Lung microvascular endothelial cell (primary cell): ENCODE measurements at regions not wholly inside any gene's neighbourhood (a gene's known extent, or its start where the extent isn't known, plus 50 kb on each side); places are given as distances from the start of the nearest gene placed in this dataset.

Experiments used
- DNase-seq, 2 donors: peaks; one replicate each; pipeline versions ENCODE4 v3.0.0 to v3.0.0-alpha.2; 2010; ENCODE audit warnings: low read depth in 2 of 2

DNA sequence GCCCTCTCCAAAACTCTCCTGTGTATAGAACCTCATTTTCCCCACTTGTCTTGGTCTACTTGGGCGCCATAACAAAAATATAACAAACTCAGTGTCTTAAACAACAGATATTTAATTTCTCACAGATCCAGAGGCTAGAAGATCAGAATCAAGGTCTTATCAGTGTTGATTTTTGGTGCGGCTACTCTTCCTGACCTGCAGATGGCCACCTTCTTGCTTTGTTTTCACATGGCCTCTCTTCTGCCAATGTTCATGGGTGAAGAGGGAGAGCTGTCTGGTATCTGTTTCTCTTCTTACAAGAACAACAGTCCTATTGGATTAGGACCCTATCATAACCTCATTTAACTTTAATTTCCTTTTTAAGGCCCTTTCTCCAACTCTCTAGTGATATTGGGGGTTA, 177.3 kb downstream of the PABPC4L start:
- no peak for DNase-seq

DNA sequence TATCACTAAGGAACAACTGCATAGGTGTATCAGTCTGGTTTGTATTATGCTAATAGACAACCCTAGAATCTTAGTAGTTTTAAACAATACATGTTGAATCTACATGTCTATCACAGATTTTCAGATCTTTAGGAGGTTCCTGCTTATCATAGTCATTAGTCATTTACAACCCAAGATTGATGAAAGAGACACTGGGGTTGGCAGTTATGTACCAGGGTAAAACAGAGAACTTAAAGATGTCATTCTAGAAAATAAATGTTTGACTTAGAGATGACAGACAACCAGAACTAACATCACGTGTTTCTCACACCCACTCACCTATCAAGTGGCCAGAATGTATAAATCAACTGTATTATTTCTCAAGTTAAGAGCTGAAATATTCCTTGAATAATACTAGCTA, 181.9 kb downstream of the PABPC4L start:
- no peak for DNase-seq

DNA sequence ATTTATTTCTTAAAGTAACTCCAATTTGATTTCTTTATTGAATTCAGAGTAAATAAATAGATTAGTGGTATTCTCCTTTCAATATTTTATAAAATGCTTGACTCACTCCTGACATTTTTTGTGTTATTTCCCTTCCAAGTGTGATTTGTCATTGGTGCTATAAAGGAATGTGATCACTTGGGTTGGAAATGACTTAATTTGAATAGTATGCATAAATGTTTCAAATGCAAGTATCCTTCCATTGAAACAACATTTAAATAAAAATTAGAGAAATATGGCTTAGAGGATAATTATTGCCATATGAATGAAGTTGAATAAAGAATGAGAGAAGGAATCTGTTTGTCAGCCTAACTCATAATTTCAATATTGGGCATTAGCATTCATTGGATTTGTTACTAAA, 182.7 kb downstream of the PABPC4L start:
- no peak for DNase-seq

DNA sequence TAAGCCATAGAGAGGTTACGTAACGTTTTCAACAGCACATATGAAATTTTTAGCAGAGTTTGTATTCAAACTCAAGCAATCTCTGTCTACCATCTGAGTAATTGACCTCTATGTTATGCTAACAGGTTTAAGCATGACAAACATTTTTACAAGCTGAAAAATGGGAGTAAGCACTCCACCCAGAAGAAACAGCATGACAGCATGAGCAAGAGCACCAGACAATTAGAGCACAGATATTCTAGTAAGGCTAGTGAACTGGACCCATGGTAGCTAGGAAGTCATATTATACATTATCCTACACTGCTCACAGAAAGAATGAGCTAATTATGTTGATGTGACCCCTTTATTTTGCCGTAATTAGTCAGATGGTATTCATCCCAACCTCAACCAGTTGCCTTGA, 200.5 kb downstream of the PABPC4L start:
- DNase-seq, result no peak

DNA sequence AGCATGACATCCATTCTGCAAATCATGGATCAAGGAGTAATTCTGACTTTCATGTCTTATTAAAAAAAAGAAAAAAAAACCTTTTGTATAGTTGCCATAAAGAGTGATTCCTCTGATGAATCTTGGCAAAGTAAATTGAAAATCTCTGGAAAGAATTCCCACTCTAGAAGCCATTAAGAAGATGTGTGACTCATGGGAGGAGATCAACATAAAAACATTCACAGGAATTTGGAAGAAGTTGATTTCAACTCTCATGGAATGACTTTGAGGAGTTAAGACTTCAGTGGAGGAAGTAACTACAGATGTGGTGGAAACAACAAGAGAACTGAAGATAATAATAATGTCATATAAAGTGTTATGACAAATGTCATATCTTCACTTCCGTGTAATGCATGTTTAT, 204.2 kb downstream of the PABPC4L start:
- no peak for DNase-seq

DNA sequence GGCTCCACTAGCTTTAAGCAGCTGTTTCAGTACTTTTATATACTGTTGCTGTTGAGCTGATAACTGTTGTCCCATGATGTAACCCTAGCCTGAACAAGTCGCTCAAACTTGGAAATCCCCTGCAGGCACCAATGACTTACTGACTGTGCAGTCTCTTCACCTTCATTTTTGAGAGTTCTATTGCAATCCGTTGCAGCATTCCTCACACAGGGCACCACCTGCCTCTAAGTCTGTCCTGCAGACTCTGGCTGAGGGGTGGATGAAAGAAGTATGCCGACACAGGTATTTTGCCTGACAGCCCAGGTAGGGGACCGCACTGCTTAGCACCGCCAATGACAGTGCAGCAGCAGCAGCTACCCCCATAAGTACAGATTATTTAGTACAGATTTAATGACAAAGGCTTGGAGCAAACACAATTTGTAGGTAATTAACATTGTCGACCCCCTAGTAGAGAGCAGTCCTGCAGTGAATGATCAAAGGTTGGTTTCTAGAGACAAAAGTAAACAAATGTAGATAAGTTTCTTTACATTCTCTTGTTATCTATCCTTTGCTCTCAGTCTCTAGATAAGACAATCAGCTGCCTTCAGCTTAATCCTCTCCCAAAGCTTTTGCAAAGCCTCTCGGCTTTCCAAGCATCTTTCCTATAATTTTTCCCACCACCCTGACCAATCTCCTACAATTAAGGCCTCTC, 205.0 kb downstream of the PABPC4L start:
- no peak for DNase-seq

DNA sequence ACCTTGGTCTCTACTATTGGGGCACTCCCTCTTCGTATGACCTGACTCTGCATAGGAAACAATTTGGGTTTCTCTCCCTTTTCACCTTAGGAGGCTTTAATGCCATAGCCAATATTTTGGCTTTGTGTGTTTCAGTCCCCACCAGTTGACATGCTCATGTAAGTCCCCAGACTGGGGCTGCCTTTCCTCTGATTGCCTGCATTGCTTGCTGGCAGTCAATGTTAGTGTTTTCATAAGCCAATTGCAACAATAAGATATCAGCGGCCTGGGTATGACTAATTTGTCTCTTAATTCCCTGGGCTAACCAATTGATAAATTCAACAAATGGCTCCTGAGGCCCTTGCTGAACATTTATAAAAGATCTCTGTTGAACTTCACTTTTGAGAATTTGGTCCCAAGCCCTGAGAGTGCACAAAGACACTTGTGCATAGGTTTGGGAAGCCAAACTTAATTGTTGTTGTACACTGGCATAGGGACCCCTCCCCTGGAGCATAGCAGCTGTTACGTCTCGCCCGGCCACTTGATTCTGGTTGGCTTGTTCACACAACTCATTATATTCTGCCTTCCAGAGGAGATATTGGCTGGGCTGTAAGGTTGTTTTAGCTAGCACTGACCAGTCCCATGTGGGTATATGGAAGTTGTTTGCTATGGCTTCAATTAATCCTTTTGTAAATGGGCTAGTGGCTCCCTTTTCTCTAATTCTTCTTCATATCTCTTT, 206.2 kb downstream of the PABPC4L start:
- no peak for DNase-seq

DNA sequence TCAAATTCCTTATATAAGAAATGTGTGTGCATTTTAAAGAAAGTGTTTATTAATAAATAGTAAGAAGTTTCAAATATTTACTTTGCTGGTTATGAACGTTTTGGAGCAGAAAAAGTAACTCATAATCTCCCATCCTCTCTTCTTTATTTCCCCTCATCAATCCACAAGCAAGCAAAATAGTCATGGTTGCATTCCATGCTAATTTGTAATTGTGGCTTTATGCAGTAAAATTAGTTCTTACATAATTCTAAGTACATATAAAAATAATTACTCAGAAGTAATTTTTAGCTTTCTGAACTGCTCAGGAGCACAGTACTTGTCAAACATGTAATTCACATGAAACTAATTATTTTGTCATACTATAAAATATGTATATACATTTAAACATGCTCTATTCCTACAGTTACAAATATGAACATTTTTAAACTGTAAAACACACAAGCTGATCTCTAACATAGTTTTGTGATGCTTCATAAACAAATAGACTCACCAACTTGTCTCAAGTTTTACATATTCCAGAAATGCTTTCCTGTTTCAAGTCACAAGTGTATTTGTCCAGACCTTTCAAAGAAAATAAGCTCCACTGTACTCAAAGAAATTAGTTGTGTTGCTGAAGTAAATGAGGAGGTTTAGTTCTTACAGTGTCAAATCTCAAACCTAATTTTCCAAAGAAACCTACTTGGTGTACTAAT, 218.9 kb downstream of the PABPC4L start:
- no peak for DNase-seq

DNA sequence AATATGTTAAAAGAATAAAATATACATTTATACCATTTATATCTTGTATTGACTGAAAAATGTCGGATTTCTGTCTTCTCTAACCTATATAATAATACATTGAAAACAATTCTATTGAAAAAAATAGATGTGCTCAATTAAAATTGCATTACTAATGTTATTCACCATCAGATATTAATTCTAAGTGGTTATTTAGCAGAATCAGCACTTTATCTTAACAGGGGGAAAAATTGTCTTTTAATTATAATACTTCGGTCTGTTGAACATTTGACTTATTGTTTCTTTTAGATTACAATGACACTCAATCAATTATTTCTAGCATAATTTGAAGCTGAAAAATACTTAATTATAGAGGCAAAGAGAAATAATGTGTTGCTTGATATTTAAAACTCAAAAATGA, 220.3 kb downstream of the PABPC4L start:
- DNase-seq, result no peak

DNA sequence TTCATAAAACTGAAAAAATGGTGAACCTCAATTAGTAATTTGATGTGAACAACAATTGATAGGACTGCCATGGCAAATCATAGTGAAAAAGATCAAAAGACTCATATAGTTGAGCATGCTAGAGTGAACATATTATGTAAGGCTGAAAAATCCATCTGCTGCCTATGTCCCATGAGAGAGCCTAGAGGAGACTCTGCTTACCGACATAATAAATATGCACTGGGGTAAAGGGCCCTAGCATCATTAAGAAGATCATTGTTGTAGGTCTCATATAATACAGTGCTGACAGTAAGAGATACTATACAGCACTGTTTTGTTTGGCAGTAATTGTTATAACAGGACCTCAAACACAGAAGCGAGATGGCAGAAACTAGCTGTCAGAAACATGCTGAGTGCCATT, 229.0 kb downstream of the PABPC4L start:
- no peak for DNase-seq

DNA sequence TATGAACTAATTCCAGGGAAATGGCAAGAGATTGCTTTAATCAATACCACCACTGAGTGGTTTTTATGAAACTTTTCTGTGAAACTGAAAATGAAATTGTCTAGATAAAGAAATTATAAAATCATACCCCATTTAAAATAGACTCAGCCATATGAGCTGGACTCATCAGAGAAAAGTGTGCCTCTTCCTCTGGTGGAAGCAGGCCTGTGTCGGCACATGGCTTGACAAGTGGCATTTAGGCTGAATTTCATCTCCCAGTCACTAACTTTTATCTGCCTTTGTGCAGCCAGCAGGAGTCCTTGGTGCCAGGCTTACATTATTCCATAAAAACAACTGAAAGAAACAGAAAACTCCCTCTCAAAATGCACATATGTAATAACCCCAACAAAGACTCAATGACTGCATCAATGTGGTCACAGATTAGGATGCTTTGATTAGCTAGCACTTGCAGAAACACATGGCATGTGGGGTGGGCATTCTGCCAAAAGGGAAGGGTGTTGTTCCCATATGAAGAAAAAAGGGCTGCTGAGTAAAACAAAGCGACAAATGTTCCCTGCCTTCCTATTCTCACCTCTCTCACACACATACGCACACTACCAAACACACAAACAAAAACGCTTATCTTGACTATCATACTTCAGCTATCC, 232.3 kb downstream of the PABPC4L start:
- peak; percentile 2 to 17 for DNase-seq

DNA sequence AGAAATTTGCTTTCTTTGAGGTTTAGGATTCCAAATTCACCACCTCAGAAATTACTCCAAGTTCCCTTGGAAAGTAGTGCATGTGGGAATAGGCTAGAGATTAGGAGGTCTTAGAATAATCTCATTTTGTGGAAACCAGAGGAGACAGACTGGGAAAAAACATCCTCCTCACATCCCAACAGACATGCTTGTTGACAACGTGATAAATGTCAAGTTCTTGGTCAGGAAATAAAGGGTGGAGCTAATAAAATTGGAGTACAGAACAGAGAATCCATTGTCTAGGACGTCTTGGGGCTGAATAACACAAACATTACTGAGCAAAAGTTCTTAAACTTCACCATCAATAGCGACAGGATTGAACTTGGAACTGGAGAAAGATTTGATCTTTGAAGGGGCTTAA, 233.4 kb downstream of the PABPC4L start:
- no peak for DNase-seq

DNA sequence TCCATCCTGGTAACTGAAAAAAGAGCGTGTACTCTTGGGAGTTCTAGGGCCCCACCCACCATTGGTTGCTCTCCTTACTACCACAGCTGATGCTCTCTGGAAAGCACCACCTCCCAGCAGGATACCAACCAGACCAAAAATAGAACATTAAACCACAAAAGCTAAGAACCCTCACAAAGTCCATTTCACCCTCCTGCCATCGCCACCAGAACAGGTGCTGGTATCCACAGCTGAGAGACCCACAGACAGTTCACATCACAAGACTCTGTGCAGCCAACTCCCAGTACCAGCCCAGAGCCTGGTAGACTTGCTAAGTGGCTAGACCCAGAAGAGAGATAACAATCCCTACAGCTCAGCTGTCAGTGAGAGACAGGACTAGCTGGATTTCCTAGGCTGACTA, 240.6 kb downstream of the PABPC4L start:
- no peak for DNase-seq

DNA sequence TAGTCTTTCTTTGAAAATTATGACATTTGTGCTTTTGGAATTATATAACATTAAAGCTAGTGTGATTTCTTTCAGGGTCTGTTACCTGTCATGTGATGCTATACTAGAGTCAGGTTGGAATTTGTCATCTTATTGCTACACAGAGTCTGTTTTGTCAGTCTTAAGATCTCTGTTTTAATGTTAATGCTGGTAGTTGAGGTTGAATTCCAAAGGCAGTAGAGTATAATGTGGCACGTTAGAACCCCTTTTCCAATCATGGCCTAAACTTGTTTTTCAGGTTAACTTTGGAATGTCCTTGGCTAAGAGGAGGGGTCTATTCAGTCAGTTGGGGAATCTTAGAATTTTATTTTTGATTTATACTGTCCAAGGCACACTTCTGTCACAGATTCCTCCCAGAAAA, 258.5 kb downstream of the PABPC4L start:
- no peak for DNase-seq

DNA sequence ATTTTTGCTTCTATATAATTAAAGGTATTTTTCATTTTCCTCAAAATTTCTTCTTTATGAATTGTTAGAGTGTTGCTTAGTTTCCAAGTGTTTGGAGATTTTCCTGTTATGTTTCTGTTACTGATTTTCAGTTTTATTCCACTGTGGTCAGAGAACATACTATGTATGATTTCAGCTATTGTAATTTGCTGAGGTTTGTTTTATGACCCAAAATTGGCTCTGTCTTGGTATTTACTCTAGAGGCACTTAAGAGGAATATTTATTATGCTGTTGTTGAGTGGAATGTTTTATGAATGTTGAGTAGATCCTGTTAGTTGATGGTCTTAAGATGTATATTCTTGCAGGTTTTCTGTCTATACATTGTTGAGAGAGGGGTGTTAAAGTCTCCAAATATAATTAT, 263.5 kb downstream of the PABPC4L start:
- no peak for DNase-seq

DNA sequence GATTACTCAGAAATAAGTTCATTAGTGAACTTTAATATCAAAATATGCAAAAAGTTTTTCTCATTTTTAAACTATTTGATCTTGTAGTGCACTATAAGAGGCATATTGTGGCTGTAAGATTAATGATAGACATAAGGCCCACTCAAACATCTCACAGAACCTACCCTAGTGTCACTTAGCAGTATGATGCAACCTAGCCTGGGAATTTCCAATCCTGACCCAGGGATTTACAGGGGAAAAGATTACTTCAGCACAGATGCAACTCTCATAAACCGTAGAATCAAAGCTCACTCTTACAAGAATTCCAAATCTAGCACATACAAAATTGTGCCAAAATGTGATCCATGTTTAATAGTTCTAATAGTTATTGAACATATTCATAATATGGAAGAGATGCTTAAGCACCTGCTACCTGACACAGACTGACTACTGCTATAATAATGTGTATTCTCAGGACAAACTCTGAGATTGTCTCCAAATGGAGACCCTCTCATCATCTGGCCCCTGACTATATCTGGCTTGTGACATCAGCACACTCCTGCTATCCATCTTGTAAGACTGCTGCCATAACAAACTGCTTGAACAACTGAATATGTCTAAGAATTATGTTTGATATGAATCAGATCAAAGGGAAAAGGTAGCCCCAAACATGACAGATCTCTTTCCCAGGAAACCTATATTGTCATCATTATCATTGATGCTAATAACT, 271.9 kb downstream of the PABPC4L start:
- no peak for DNase-seq

DNA sequence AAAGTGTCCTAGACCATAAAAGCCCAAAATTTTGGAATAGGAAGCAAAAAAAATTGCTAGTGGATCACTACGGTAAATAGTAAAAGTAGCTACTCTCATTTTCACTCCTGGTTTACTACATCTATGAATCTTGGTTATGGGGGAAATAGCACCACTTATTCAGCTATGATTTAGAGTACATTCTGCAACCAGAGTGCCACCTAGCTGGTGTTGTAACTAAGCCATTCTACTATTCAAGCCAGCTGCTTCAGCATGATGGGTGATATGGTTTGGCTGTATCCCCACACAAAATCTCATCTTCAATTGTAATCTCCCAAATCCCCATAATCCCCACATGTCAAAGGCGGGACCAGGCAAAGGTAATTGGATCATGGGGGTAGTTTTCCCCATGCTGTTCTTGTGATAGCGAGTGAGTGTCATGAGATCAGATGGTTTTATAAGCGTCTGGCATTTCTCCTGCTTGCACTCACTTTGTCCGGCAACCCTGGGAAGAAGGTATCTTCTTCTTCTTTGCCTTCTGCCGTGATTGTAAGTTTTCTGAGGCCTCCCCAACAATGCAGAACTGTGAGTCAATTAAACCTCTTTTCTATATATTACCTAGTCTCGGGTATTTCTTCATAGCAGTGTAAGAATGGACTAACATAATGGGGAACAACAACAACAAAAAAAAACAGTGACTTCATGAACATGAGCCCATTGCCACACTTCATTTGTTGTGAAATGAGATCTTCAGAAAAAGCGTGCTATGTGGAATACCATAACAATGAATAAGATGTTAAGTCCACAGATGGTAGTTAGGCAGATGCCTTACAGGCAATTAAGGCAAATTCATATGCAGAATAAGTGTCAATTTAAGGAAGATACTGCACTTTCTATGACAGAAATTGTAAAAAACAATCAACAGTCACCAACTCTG, 280.1 kb downstream of the PABPC4L start:
- DNase-seq, result no peak

DNA sequence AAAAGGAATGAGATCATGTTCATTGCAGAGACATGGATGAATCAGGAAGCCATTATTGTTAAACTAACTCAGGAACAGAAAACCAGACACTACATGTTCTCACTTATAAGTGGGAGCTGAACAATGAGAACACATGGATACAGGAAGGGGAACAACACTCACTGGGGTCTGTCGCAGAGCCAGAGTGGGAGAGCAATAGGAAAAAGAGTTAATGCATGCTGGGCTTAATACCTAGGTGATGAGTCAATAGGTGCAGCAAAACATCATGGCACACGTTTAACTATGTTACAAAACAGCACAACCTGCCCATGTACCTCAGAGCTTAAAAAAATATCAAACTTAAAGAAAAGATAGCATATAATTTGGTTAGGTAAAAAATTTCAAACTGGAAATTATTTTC, 281.4 kb downstream of the PABPC4L start:
- DNase-seq, result no peak

DNA sequence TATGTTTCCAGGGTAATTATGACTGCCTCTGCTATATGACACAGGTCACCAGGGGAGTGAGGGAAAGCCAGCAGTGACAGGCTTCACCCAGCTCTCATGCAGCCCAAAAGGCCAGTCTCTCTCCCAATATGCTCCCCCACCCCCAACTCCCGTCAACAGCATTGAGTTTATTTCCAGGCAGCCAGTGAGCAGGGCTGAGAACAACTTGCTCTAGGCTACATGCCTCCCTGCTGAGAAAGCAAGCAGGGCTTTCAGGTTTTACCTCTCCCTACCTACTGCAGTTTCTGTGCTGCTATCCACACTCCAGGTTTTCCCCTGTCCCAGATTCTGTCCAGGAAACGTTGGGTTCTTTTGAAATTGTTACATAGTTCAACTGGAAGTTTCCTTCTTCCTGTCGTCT, 291.4 kb downstream of the PABPC4L start:
- DNase-seq, result no peak

DNA sequence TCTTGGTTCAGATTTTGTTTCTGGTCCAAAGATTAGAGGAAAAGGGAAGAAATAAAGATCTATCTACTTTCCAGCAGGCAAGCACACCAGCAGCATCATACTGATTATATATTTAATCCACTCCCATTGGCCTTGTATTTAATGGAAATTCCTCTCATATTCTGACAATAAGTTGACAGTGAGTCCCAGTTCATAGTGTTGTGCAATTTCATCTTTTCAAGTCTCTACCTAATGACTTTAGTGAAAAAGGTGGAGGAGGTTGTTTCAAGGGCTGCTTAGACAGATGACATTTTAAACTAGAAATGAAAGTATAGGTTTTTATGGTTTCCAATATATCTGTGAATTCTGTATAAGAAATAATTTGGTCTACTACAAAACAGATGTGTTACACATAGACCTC, 298.6 kb downstream of the PABPC4L start:
- DNase-seq, result no peak

DNA sequence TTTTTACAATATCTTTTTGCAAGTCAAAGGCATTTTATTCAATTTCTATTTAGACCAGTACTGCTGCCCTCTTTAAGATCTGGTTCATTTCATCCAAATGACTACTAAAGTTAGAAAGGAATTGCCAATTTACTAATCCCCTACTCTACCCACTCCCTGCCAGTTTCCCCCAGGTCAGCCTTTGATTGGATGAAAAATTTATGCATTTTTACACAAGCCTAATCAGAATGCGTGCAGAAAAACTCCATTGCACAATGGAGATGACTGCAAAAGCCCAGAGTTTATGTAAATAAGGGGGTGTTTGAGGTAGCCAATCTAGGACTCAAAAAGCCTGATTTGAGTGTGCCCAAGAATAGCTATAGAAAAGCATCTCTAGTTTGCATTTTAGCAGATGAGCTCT, 310.6 kb downstream of the PABPC4L start:
- no peak for DNase-seq
